ENCODE measurements at regions not wholly inside any gene's neighbourhood (a gene's known extent, or its start where the extent isn't known, plus 50 kb on each side); places are given as distances from the start of the nearest gene placed in this dataset.

GRCh38 chr4:89419111-89419695 is 111.6 kb upstream of the GPRIN3 start:
- POLR2A ChIA-PET, result no interaction called here
- Histone ChIP-seq H2AFZ (ENCODE audit: insufficient read depth, low read depth, low read length, poor library complexity, severe bottlenecking) (no peak overlapping the region), H3K27ac (ENCODE audit: low read length in 2 of 2) (no peak overlapping the region), H3K79me2 (ENCODE audit: control insufficient read depth, insufficient read depth, low read length) (no peaks in the 10 kb centered on the region), H3K9me3 (ENCODE audit: control extremely low read depth in 1 of 3, control insufficient read depth in 2 of 3, insufficient read depth in 1 of 3, low read length in 2 of 3) (no peaks in the 10 kb centered on the region), H3K36me3 (replicated peaks in 1 of 2; ENCODE audit: control extremely low read depth in 1 of 2, control insufficient read depth in 1 of 2, extremely low read depth in 1 of 2, insufficient read depth in 2 of 2, low read length in 1 of 2) (no peaks in the 10 kb centered on the region), H3K9ac (ENCODE audit: low read length) (no peak overlapping the region), H3K4me2 (replicated peaks; ENCODE audit: low read depth, low read length, poor library complexity, severe bottlenecking) (no peak overlapping the region), H3K4me1 (ENCODE audit: control insufficient read depth in 2 of 2, insufficient read depth in 2 of 2, low read length in 2 of 2) (no peaks in the 10 kb centered on the region), H3K4me3 (ENCODE audit: control extremely low read depth in 1 of 5, extremely low read depth in 1 of 5, insufficient read depth in 1 of 5, low read depth in 2 of 5, low read length in 4 of 5) (no peak overlapping the region), H4K20me1 (ENCODE audit: control insufficient read depth, insufficient read depth, low read length, poor library complexity, severe bottlenecking) (no peaks in the 10 kb centered on the region), H3K27me3 (replicated peaks in 1 of 4; ENCODE audit: control extremely low read depth in 1 of 4, control insufficient read depth in 3 of 4, insufficient read depth in 4 of 4, low read length in 3 of 4) (no peaks in the 10 kb centered on the region)
- intact Hi-C loops (cut with micrococcal nuclease), result loop anchor here (5.0 kb wide), 1 partner anchor 167 kb away; no protein-coding TSS in a partner anchor
- TF ChIP-seq, protein P1, sequence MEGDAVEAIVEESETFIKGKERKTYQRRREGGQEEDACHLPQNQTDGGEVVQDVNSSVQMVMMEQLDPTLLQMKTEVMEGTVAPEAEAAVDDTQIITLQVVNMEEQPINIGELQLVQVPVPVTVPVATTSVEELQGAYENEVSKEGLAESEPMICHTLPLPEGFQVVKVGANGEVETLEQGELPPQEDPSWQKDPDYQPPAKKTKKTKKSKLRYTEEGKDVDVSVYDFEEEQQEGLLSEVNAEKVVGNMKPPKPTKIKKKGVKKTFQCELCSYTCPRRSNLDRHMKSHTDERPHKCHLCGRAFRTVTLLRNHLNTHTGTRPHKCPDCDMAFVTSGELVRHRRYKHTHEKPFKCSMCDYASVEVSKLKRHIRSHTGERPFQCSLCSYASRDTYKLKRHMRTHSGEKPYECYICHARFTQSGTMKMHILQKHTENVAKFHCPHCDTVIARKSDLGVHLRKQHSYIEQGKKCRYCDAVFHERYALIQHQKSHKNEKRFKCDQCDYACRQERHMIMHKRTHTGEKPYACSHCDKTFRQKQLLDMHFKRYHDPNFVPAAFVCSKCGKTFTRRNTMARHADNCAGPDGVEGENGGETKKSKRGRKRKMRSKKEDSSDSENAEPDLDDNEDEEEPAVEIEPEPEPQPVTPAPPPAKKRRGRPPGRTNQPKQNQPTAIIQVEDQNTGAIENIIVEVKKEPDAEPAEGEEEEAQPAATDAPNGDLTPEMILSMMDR (IDR thresholded peaks at IDR 0.05), result no peak
- TF ChIP-seq EZH2 (IDR thresholded peaks at IDR 0.05; ENCODE audit: borderline replicate concordance, insufficient read depth, low read depth, low read length, poor library complexity, severe bottlenecking), result no peak
- Mint-ChIP-seq H3K4me1 (no peaks in the 10 kb centered on the region), H3K27me3 (no peaks in the 10 kb centered on the region), H3K27ac (no peak overlapping the region), H3K4me3 (no peak overlapping the region), H3K9me3 (ENCODE audit: insufficient read depth) (peaks cover 4% of the 10 kb centered on the region)
- CTCF ChIA-PET, result no interaction called here
- DNase-seq (no peak), ATAC-seq (ENCODE audit: low read depth) (no peak)
- 100% methylated on average over 1 of the region's 5 CpGs for WGBS (ENCODE audit: insufficient coverage)

GRCh38 chr4:89416960-89417359 is 109.4 kb upstream of the GPRIN3 start:
- no peaks in the 10 kb centered on the region for H3K27me3 Mint-ChIP-seq
- H4K20me1 ChIP-seq (ENCODE audit: control insufficient read depth, insufficient read depth, low read length, poor library complexity, severe bottlenecking), result no peaks in the 10 kb centered on the region
- H3K4me3 Mint-ChIP-seq, result no peak overlapping the region
- no peaks in the 10 kb centered on the region for H3K4me1 Mint-ChIP-seq
- ChIA-PET CTCF (no interaction called here), POLR2A (no interaction called here)
- no peaks in the 10 kb centered on the region for H3K4me1 ChIP-seq (ENCODE audit: control insufficient read depth in 2 of 2, insufficient read depth in 2 of 2, low read length in 2 of 2)
- no peaks in the 10 kb centered on the region for H3K79me2 ChIP-seq (ENCODE audit: control insufficient read depth, insufficient read depth, low read length)
- H3K4me2 ChIP-seq (replicated peaks; ENCODE audit: low read depth, low read length, poor library complexity, severe bottlenecking), result no peak overlapping the region
- intact Hi-C loops (cut with micrococcal nuclease), result loop anchor here (5.0 kb wide), 1 partner anchor 165 kb away; no protein-coding TSS in a partner anchor
- H2AFZ ChIP-seq (ENCODE audit: insufficient read depth, low read depth, low read length, poor library complexity, severe bottlenecking), result no peak overlapping the region
- H3K27ac Mint-ChIP-seq, result no peak overlapping the region
- TF ChIP-seq, protein P1 (IDR thresholded peaks at IDR 0.05), result no peak
- TF ChIP-seq EZH2 (IDR thresholded peaks at IDR 0.05; ENCODE audit: borderline replicate concordance, insufficient read depth, low read depth, low read length, poor library complexity, severe bottlenecking), result no peak
- H3K36me3 ChIP-seq (replicated peaks in 1 of 2; ENCODE audit: control extremely low read depth in 1 of 2, control insufficient read depth in 1 of 2, extremely low read depth in 1 of 2, insufficient read depth in 2 of 2, low read length in 1 of 2), result no peaks in the 10 kb centered on the region
- H3K9me3 ChIP-seq (ENCODE audit: control extremely low read depth in 1 of 3, control insufficient read depth in 2 of 3, insufficient read depth in 1 of 3, low read length in 2 of 3), result no peaks in the 10 kb centered on the region
- H3K4me3 ChIP-seq (ENCODE audit: control extremely low read depth in 1 of 5, extremely low read depth in 1 of 5, insufficient read depth in 1 of 5, low read depth in 2 of 5, low read length in 4 of 5), result no peak overlapping the region
- H3K27me3 ChIP-seq (replicated peaks in 1 of 4; ENCODE audit: control extremely low read depth in 1 of 4, control insufficient read depth in 3 of 4, insufficient read depth in 4 of 4, low read length in 3 of 4), result no peaks in the 10 kb centered on the region
- no peak for DNase-seq
- no peak overlapping the region for H3K27ac ChIP-seq (ENCODE audit: low read length in 2 of 2)
- peaks cover 4% of the 10 kb centered on the region for H3K9me3 Mint-ChIP-seq (ENCODE audit: insufficient read depth)
- no peak for ATAC-seq (ENCODE audit: low read depth)
- WGBS (ENCODE audit: insufficient coverage), result no CpG with 5 or more reads among the region's 2 CpGs
- H3K9ac ChIP-seq (ENCODE audit: low read length), result no peak overlapping the region
